ENCODE measurements at regions not wholly inside any gene's neighbourhood (a gene's known extent, or its start where the extent isn't known, plus 50 kb on each side); places are given as distances from the start of the nearest gene placed in this dataset.

DNA sequence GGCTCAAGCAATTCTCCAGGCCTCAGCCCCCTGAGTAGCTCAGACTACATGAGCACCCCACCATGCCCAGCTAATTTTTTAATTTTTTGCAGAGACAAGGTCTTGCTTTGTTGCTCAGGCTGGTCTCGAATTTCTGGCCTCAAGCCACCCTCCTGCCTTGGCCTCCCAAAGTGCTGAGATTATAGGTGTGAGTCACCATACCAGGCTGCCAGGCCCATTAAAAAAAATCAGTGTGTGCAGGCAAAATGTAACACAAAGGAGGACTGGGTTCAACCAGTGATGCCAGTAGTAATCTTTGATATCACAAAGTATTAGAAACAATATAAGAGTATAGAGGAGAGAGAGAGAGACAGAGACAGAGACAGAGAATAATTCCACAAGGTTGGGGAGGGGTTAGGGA, 322.7 kb downstream of the MSX2 start:
- H3K4me2 ChIP-seq (ENCODE audit: low read depth, low read length, poor library complexity, severe bottlenecking): no peak overlapping the region
- no peak overlapping the region for H3K4me3 ChIP-seq (ENCODE audit: low read length, poor library complexity, severe bottlenecking)
- TF ChIP-seq EZH2phosphoT487 (IDR thresholded peaks at IDR 0.05; ENCODE audit: borderline replicate concordance): no peak
- TF ChIP-seq, protein P1, sequence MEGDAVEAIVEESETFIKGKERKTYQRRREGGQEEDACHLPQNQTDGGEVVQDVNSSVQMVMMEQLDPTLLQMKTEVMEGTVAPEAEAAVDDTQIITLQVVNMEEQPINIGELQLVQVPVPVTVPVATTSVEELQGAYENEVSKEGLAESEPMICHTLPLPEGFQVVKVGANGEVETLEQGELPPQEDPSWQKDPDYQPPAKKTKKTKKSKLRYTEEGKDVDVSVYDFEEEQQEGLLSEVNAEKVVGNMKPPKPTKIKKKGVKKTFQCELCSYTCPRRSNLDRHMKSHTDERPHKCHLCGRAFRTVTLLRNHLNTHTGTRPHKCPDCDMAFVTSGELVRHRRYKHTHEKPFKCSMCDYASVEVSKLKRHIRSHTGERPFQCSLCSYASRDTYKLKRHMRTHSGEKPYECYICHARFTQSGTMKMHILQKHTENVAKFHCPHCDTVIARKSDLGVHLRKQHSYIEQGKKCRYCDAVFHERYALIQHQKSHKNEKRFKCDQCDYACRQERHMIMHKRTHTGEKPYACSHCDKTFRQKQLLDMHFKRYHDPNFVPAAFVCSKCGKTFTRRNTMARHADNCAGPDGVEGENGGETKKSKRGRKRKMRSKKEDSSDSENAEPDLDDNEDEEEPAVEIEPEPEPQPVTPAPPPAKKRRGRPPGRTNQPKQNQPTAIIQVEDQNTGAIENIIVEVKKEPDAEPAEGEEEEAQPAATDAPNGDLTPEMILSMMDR (conservative IDR thresholded peaks at IDR 0.05; ENCODE audit: low read length): no peak
- no peaks in the 10 kb centered on the region for H3K36me3 ChIP-seq (ENCODE audit: insufficient read depth, low read length)
- no peaks in the 10 kb centered on the region for H3K27me3 ChIP-seq (ENCODE audit: insufficient read depth, low read length, poor library complexity, severe bottlenecking)
- no peaks in the 10 kb centered on the region for H3F3A ChIP-seq (ENCODE audit: low read depth)
- H3K9me3 ChIP-seq (ENCODE audit: insufficient read depth, low read depth, low read length): no peaks in the 10 kb centered on the region
- no peak overlapping the region for H3K9ac ChIP-seq (ENCODE audit: low read depth, low read length, poor library complexity, severe bottlenecking)
- H3K9me2 ChIP-seq (replicated peaks; ENCODE audit: low read depth, low read length): no peaks in the 10 kb centered on the region
- H3K79me2 ChIP-seq (ENCODE audit: insufficient read depth, low read length): no peaks in the 10 kb centered on the region
- no peaks in the 10 kb centered on the region for H3K4me1 ChIP-seq (ENCODE audit: insufficient read depth, low read length, poor library complexity, severe bottlenecking)
- H4K20me1 ChIP-seq (ENCODE audit: insufficient read depth, low read length, poor library complexity, severe bottlenecking): no peaks in the 10 kb centered on the region
- H2AFZ ChIP-seq (ENCODE audit: low read length): no peak overlapping the region

DNA sequence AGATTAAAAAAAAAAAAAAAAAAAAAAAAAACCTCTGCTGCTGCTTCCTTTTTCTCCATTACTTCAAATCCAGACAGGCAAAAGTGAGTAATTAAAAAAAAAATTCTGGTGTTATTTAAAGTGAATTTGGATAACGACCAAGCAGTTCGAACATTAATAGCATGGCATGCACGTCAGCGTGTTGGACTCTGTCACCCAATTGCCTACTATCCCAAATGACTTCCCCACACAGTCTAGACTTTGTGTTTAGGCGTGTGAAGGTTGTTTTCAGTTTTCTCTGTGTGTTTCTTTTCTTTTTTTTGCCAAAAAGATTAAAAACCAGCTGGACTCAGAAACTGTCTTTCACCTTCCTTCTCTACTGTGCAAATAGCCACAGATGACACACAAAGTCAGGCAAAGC, 321.4 kb downstream of the MSX2 start:
- Histone ChIP-seq H3K9me3 (ENCODE audit: insufficient read depth, low read depth, low read length) (no peaks in the 10 kb centered on the region), H3K9me2 (replicated peaks; ENCODE audit: low read depth, low read length) (no peaks in the 10 kb centered on the region), H3K4me1 (ENCODE audit: insufficient read depth, low read length, poor library complexity, severe bottlenecking) (no peaks in the 10 kb centered on the region), H3K79me2 (ENCODE audit: insufficient read depth, low read length) (no peaks in the 10 kb centered on the region), H3F3A (ENCODE audit: low read depth) (no peaks in the 10 kb centered on the region), H3K27me3 (ENCODE audit: insufficient read depth, low read length, poor library complexity, severe bottlenecking) (no peaks in the 10 kb centered on the region), H3K9ac (ENCODE audit: low read depth, low read length, poor library complexity, severe bottlenecking) (no peak overlapping the region), H3K4me2 (ENCODE audit: low read depth, low read length, poor library complexity, severe bottlenecking) (no peak overlapping the region), H3K36me3 (ENCODE audit: insufficient read depth, low read length) (no peaks in the 10 kb centered on the region), H3K4me3 (ENCODE audit: low read length, poor library complexity, severe bottlenecking) (no peak overlapping the region), H2AFZ (ENCODE audit: low read length) (no peak overlapping the region), H4K20me1 (ENCODE audit: insufficient read depth, low read length, poor library complexity, severe bottlenecking) (no peaks in the 10 kb centered on the region)
- TF ChIP-seq EZH2phosphoT487 (IDR thresholded peaks at IDR 0.05; ENCODE audit: borderline replicate concordance): no peak
- TF ChIP-seq, protein P1 (conservative IDR thresholded peaks at IDR 0.05; ENCODE audit: low read length): no peak

DNA sequence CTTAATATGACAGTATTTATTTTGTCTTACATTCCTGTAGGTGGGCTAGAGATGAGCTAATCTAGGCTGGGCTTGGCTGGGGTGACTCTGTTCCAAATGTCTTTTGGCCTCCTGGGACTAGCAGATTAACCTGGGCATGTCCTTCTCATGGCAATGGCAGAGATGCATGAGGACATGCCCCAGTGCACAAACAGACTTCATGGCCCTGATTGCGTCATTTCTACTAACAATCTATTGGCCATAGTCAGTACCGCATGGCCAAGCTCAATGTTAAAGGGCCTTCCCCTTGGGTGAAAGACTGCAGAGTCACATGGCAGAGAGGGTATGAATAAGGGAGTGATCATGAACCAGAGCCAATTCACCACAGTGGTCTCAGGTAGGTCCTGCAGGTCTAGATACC, 313.4 kb downstream of the MSX2 start:
- no peaks in the 10 kb centered on the region for H3K36me3 ChIP-seq (ENCODE audit: insufficient read depth, low read length)
- TF ChIP-seq, protein P1 (conservative IDR thresholded peaks at IDR 0.05; ENCODE audit: low read length): no peak
- TF ChIP-seq EZH2phosphoT487 (IDR thresholded peaks at IDR 0.05; ENCODE audit: borderline replicate concordance): no peak
- no peak overlapping the region for H3K4me3 ChIP-seq (ENCODE audit: low read length, poor library complexity, severe bottlenecking)
- no peaks in the 10 kb centered on the region for H4K20me1 ChIP-seq (ENCODE audit: insufficient read depth, low read length, poor library complexity, severe bottlenecking)
- no peak overlapping the region for H3K4me2 ChIP-seq (ENCODE audit: low read depth, low read length, poor library complexity, severe bottlenecking)
- no peaks in the 10 kb centered on the region for H3F3A ChIP-seq (ENCODE audit: low read depth)
- H3K9me3 ChIP-seq (ENCODE audit: insufficient read depth, low read depth, low read length): no peaks in the 10 kb centered on the region
- H3K9ac ChIP-seq (ENCODE audit: low read depth, low read length, poor library complexity, severe bottlenecking): no peak overlapping the region
- no peaks in the 10 kb centered on the region for H3K4me1 ChIP-seq (ENCODE audit: insufficient read depth, low read length, poor library complexity, severe bottlenecking)
- H3K79me2 ChIP-seq (ENCODE audit: insufficient read depth, low read length): no peaks in the 10 kb centered on the region
- H3K9me2 ChIP-seq (replicated peaks; ENCODE audit: low read depth, low read length): no peaks in the 10 kb centered on the region
- no peak overlapping the region for H2AFZ ChIP-seq (ENCODE audit: low read length)
- H3K27me3 ChIP-seq (ENCODE audit: insufficient read depth, low read length, poor library complexity, severe bottlenecking): no peaks in the 10 kb centered on the region
